ENCODE measurements at regions not wholly inside any gene's neighbourhood (a gene's known extent, or its start where the extent isn't known, plus 50 kb on each side); places are given as distances from the start of the nearest gene placed in this dataset.
"Not testable (repeated sequence)": the region's sequence is repeated elsewhere in the genome, so short reads cannot be mapped to it uniquely, and the experiment has no call there.

DNA sequence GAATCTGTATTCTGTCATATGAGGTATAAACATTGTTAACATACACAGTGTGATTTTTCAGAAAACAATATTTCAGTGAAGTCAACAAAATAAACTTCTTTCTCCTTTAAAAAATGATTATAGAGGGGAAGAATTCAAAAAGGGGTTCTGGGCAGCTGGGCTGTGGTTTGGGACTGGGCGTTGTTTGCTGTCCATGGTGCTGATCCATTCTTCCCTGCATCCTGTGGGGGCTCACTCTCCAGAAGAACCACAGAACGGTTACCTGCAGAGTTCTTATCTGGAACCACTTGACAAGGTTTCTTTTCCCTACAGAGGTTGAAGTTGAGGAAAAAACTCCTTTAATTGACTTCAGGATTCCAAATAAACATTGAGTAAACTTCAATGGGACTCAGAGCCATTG, 1091.0 kb downstream of the CDH8 start:
- Mint-ChIP-seq H3K36me3 (no peaks in the 10 kb centered on the region), H3K4me1 (no peaks in the 10 kb centered on the region), H3K27me3 (ENCODE audit: low read depth in 3 of 3) (peaks cover 0 to 2% (median 0%) of the 10 kb centered on the region in 3 donors), H3K4me3 (no peak overlapping the region), H3K27ac (no peak overlapping the region), H3K9me3 (peaks cover 7 to 31% (median 14%) of the 10 kb centered on the region in 6 donors)
- no peak for DNase-seq

DNA sequence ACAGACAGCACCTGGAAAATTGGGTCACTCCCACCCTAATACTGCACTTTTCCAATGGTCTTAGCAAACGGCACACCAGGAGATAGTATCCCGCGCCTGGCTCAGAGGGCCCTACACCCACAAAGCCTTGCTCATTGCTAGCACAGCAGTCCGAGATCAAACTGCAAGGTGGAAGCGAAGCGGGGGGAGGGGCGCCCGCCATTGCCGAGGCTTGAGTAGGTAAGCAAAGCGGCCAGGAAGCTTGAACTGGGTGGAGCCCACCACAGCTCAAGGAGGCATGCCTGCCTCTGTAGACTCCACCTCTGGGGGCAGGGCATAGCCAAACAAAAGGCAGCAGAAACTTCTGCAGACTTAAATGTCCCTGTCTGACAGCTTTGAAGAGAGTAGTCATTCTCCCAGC, 1100.0 kb downstream of the CDH8 start:
- not testable (repeated sequence) for H3K36me3 Mint-ChIP-seq; H3K4me3 Mint-ChIP-seq; DNase-seq; H3K27me3 Mint-ChIP-seq (ENCODE audit: low read depth in 3 of 3); H3K4me1 Mint-ChIP-seq; H3K27ac Mint-ChIP-seq
- H3K9me3 Mint-ChIP-seq = peaks cover 13 to 46% (median 36%) of the 10 kb centered on the region in 6 donors

DNA sequence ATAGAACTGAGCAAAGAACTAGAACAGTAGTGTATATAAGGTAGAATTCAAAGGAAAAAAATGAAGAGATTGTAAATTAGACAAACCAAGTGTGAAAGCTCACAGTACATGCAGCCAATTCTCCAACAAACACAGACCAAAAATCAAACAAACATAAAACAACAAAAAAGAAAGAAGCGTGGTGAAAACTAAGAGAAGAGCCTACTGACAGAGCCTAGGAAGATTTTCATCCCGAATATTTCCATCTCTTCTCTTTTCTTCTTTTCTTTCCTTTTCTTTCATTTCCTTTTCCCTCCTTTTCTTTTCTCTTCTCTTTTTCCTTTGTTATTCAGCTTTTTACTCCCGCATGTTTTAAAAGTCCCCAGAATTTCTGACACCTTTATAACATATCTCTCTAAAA, 1103.6 kb downstream of the CDH8 start:
- Mint-ChIP-seq H3K4me1 (no peaks in the 10 kb centered on the region), H3K27ac (no peak overlapping the region), H3K4me3 (no peak overlapping the region), H3K9me3 (peaks cover 10 to 65% (median 23%) of the 10 kb centered on the region in 6 donors), H3K36me3 (no peaks in the 10 kb centered on the region), H3K27me3 (ENCODE audit: low read depth in 3 of 3) (peaks cover 0 to 1% (median 0%) of the 10 kb centered on the region in 3 donors)
- no peak for DNase-seq

DNA sequence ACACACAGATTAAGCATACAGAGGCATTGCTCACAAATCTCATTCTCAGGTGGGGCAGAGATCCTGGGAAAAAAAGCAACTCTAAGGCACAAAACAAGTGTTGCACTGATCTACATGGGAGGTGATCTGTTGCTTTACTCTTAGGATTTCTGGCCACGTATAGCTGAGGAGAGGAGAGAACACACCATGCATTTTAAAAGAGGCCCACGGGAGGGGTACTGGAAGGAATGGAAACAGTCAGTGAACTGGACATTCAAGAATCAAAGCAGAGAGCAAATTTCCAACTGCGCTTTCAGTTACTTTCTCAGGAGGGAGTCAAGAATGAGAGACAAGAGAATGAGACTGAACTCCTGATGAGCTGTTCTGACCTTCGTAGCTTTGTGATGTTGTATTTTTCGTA, 1105.9 kb downstream of the CDH8 start:
- H3K9me3 Mint-ChIP-seq = peaks cover 11 to 72% (median 17%) of the 10 kb centered on the region in 6 donors
- no peak overlapping the region for H3K4me3 Mint-ChIP-seq
- no peak for DNase-seq
- no peaks in the 10 kb centered on the region for H3K4me1 Mint-ChIP-seq
- no peak overlapping the region for H3K27ac Mint-ChIP-seq
- no peaks in the 10 kb centered on the region for H3K36me3 Mint-ChIP-seq
- peaks cover 0 to 1% (median 0%) of the 10 kb centered on the region in 3 donors for H3K27me3 Mint-ChIP-seq (ENCODE audit: low read depth in 3 of 3)

DNA sequence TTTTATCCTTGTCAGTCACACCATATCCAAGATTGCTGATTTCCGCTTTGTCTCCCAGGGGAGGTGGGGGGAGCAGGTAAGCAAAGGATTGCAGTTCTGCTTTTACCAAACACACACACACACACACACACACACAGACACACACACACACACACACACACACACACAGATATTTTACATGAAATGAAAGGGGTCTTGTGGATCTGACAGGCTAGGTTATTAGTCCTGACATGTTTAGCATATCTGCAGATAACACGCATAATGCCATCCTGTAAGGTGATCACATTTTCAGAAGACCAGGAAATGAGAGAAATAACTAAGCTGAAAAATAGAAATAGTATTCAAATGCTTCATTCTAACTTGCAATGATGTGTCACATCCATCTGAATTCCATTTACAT, 1113.3 kb downstream of the CDH8 start:
- no peak for DNase-seq
- Mint-ChIP-seq H3K9me3 (peaks cover 9 to 58% (median 19%) of the 10 kb centered on the region in 6 donors), H3K27ac (no peak overlapping the region), H3K4me1 (no peaks in the 10 kb centered on the region), H3K4me3 (no peak overlapping the region), H3K27me3 (ENCODE audit: low read depth in 3 of 3) (no peaks in the 10 kb centered on the region), H3K36me3 (no peaks in the 10 kb centered on the region)

DNA sequence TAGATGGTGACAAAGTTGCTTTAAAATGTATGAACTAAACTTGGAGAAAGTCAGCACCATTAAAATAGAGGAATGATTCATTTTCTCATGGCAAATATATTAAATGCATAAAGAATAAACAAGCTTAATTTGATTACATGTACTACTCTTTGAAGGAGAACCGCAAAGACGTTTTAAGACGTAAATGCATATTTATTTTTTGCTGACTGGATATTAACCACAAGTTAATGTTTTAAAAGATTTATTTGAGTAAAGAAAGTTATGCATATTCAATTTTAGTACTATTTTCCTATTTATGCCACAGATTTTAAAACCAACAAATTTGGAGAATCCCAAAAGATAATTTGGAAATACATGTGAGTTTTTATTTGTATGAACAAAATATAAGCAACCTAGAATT, 1121.9 kb downstream of the CDH8 start:
- Mint-ChIP-seq H3K4me1 (no peaks in the 10 kb centered on the region), H3K27ac (no peak overlapping the region), H3K27me3 (ENCODE audit: low read depth in 3 of 3) (peaks cover 0 to 2% (median 0%) of the 10 kb centered on the region in 3 donors), H3K9me3 (peaks cover 11 to 46% (median 19%) of the 10 kb centered on the region in 6 donors), H3K4me3 (no peak overlapping the region), H3K36me3 (no peaks in the 10 kb centered on the region)
- no peak for DNase-seq

DNA sequence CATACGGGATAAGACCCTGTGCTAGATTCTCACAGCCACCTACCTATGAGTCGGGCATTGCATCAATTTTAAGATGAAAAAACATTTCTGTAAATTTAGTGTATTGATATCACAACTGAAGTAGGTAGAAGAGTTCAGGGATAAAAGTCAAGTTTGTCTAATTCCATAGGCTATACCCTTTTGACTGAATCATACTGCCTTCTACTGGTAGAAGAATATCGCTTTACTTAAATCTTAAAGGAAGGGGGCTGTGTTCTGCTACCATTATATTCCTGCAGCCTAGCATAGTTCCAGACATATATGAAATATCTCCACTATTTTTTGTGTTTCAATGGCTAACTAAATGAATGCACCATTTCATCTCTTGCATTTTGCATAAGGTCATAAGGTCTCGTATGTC, 1128.6 kb downstream of the CDH8 start:
- H3K27me3 Mint-ChIP-seq (ENCODE audit: low read depth in 3 of 3) = peaks cover 0 to 2% (median 0%) of the 10 kb centered on the region in 3 donors
- H3K9me3 Mint-ChIP-seq = peaks cover 6 to 55% (median 13%) of the 10 kb centered on the region in 6 donors
- H3K27ac Mint-ChIP-seq = no peak overlapping the region
- no peak overlapping the region for H3K4me3 Mint-ChIP-seq
- H3K36me3 Mint-ChIP-seq = peaks cover 0 to 5% (median 0%) of the 10 kb centered on the region in 3 donors
- DNase-seq = no peak
- H3K4me1 Mint-ChIP-seq = no peaks in the 10 kb centered on the region

DNA sequence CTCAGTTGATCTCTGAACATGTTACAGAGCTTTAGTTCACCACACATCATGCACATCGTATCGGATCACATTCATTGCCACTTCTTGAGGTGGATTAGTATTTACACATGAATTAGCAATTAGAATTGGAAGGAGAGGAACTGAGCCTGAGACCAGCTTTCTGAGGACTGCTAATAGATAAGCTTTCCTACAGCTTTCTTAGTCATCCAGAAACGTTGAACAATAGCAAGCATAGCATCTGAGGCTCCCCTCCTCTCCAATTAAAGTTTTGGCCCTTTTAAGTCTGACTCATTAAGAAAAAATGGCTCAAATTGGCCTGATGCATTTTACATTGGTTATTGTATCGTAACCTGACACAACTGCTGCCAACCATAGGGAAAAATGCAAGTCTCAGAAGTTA, 1130.4 kb downstream of the CDH8 start:
- H3K9me3 Mint-ChIP-seq = peaks cover 9 to 59% (median 16%) of the 10 kb centered on the region in 6 donors

DNA sequence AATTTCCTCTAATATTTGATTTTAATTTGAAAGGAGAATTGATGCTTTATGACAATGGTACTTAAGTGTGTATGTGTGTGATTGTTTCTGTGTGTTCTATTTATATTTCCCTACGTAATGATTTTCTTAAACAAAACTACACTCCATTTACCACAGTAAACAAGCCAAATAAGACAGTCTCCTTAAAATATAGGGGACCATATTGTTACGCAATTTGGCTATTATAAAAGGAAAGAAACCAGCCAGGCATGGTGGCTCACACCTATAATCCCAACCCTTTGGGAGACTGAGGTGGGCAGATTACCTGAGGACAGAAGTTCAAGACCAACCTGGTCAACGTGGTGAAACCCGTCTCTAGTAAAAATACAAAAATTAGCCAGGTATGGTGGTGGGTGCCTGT, 1134.1 kb downstream of the CDH8 start:
- Mint-ChIP-seq H3K4me3 (no peak overlapping the region), H3K4me1 (no peaks in the 10 kb centered on the region), H3K9me3 (peaks cover 5 to 54% (median 14%) of the 10 kb centered on the region in 6 donors), H3K27me3 (ENCODE audit: low read depth in 3 of 3) (no peaks in the 10 kb centered on the region), H3K36me3 (peaks cover 0 to 4% (median 0%) of the 10 kb centered on the region in 3 donors), H3K27ac (no peak overlapping the region)
- no peak for DNase-seq

More for the DNA sequence above, 1130.4 kb downstream of the CDH8 start:
- H3K4me1 Mint-ChIP-seq = no peaks in the 10 kb centered on the region
- no peak for DNase-seq
- no peaks in the 10 kb centered on the region for H3K27me3 Mint-ChIP-seq (ENCODE audit: low read depth in 3 of 3)
- no peak overlapping the region for H3K27ac Mint-ChIP-seq
- no peak overlapping the region for H3K4me3 Mint-ChIP-seq
- H3K36me3 Mint-ChIP-seq = peaks cover 0 to 5% (median 0%) of the 10 kb centered on the region in 3 donors

DNA sequence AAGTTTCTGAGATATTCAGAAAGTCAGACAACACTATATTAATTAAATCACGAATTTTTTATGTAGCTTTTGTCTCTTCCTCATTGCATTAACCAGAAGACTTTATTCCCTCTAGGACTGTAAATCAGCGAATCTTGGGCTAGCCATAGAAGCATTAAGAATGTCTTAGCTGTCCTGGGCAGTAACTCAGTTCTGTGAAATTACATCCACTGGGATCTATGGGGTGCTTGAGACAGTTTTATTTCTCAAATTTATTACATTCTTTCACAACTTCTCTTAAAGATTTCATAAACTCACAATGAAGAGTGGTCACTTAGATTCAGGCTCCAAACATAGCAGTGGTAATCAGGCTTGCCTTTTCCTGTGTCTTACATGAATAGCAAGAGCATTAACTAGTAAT, 1153.4 kb downstream of the CDH8 start:
- no peaks in the 10 kb centered on the region for H3K4me1 Mint-ChIP-seq
- H3K4me3 Mint-ChIP-seq = no peak overlapping the region
- peaks cover 6 to 19% (median 15%) of the 10 kb centered on the region in 6 donors for H3K9me3 Mint-ChIP-seq
- H3K27ac Mint-ChIP-seq = no peak overlapping the region
- H3K36me3 Mint-ChIP-seq = no peaks in the 10 kb centered on the region
- DNase-seq = no peak
- H3K27me3 Mint-ChIP-seq (ENCODE audit: low read depth in 3 of 3) = peaks cover 0 to 2% (median 1%) of the 10 kb centered on the region in 3 donors

DNA sequence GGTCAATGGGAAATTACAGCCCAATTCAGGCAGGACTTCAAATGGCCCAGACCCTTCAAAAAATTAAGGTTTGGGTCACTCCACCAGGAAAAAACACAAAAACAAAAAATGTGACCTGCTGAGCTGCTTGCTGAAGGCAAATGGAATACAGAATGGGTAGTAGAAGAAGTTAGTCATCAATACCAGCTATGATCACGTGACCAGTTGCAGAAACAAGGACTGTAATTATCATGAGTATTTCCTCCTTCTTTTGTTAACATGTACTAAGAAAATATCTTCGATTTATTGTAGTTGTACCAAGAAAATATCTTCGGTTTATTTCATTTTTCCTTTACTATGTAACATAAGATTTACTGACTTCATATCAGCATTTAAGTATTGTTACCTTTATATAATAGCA, 1183.6 kb downstream of the CDH8 start:
- Mint-ChIP-seq H3K4me3 (no peak overlapping the region), H3K4me1 (no peaks in the 10 kb centered on the region), H3K36me3 (no peaks in the 10 kb centered on the region), H3K27me3 (ENCODE audit: low read depth in 3 of 3) (no peaks in the 10 kb centered on the region), H3K9me3 (peaks cover 7 to 53% (median 18%) of the 10 kb centered on the region in 6 donors), H3K27ac (no peak overlapping the region)
- no peak for DNase-seq

DNA sequence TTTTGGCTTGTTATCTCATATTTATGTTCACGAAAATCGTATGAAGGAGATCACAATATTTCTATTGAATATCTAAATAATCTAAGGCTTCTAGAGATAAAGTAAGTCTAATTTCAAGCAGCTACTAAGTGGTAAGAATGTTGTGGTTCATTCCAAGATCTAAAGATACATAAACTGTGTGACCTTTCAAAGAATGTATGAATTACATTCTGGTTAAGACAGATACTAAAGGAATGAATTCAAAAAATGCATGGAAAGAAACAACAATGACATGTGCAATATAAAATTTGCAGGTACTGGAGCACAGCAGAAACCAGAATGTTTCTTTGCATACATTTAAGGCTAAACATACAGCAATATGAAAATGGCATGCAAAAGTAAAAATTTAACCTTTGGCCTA, 1214.6 kb downstream of the CDH8 start:
- Mint-ChIP-seq H3K36me3 (no peaks in the 10 kb centered on the region), H3K27me3 (ENCODE audit: low read depth in 3 of 3) (no peaks in the 10 kb centered on the region), H3K9me3 (peaks cover 1 to 29% (median 22%) of the 10 kb centered on the region in 6 donors), H3K4me1 (no peaks in the 10 kb centered on the region), H3K4me3 (no peak overlapping the region), H3K27ac (no peak overlapping the region)
- DNase-seq = no peak

DNA sequence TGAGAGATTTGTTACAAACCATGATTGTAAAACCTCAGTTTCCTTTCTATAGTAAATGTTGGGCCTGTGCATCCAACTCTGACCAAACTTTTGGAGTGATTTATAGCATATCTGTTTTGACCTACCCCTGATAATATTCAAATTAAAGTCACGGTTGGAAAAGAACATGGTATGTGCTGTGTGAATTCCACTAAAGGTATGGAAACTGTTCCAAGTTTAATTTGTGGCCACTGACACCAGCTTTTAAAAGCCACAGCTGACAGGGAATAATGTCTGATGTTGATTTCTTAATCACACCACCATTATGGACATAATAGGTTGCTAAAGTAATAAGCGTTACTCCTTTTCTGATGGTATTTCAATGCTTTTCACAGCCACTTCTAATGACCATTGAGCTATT, 1215.9 kb downstream of the CDH8 start:
- no peaks in the 10 kb centered on the region for H3K36me3 Mint-ChIP-seq
- peaks cover 3 to 41% (median 25%) of the 10 kb centered on the region in 6 donors for H3K9me3 Mint-ChIP-seq
- no peaks in the 10 kb centered on the region for H3K4me1 Mint-ChIP-seq
- no peaks in the 10 kb centered on the region for H3K27me3 Mint-ChIP-seq (ENCODE audit: low read depth in 3 of 3)
- H3K27ac Mint-ChIP-seq = no peak overlapping the region
- no peak for DNase-seq
- no peak overlapping the region for H3K4me3 Mint-ChIP-seq

DNA sequence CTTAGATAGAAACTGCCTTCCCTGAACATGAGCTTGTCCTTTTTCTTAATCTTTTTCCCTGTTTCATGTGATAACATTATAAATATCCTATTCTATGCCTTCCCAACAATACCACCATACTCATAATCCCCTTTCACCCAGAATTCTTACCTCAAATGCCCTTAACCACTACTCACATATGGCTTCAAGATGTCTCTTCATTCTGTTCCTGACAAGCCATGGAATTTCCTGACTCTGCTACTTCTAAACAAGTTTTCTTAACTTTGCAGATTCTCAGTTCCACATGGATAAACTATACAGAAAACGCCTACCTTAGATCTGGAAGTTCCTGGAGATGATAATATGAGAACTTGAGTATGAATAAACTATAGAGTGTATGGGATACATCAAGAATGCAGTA, 1217.8 kb downstream of the CDH8 start:
- no peaks in the 10 kb centered on the region for H3K27me3 Mint-ChIP-seq (ENCODE audit: low read depth in 3 of 3)
- H3K4me1 Mint-ChIP-seq = no peaks in the 10 kb centered on the region
- H3K36me3 Mint-ChIP-seq = no peaks in the 10 kb centered on the region
- peaks cover 3 to 40% (median 20%) of the 10 kb centered on the region in 6 donors for H3K9me3 Mint-ChIP-seq
- no peak overlapping the region for H3K4me3 Mint-ChIP-seq
- H3K27ac Mint-ChIP-seq = no peak overlapping the region
- no peak for DNase-seq

DNA sequence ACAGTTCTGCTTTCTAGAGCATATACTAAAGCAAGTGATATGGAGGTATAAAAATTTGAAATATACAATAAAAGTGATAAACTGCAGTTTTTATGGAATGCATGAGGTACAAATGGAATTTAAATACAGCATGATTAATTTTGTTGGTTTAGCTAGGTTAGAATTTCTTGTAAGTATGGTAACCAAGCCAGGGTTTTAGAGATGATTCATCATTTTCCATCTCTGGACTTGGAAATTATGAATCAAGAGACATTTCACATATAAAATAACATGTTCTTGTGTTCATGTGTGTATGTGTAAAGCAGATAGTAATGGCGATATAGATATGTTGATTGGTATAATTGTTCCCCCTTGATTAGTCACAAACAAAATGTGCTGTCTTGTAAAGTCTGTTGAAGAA, 1219.8 kb downstream of the CDH8 start:
- H3K36me3 Mint-ChIP-seq = no peaks in the 10 kb centered on the region
- H3K4me1 Mint-ChIP-seq = no peaks in the 10 kb centered on the region

More for the DNA sequence above, 1219.8 kb downstream of the CDH8 start:
- Mint-ChIP-seq H3K4me3 (no peak overlapping the region), H3K27me3 (ENCODE audit: low read depth in 3 of 3) (peaks cover 0 to 2% (median 0%) of the 10 kb centered on the region in 3 donors), H3K27ac (no peak overlapping the region), H3K9me3 (peaks cover 7 to 27% (median 15%) of the 10 kb centered on the region in 6 donors)
- no peak for DNase-seq
